WTC11 (cell line): ENCODE measurements at regions not wholly inside any gene's neighbourhood (a gene's known extent, or its start where the extent isn't known, plus 50 kb on each side); places are given as distances from the start of the nearest gene placed in this dataset.

Source experiments
- IRF2 ChIP-seq: sonication (generic); formaldehyde crosslinking; IDR thresholded peaks from 2 replicates; pipeline ENCODE4 v1.8.0; 2022; ENCODE audit warnings: low read depth, missing genetic modification reagents, borderline replicate concordance
- TF ChIP-seq, protein P1 (sequence below): fragments of 200-600 bp; IDR thresholded peaks from 2 replicates; pipeline ENCODE4 v1.8.0; 2022; ENCODE audit warnings: antibody characterized with exemption
- TF ChIP-seq, protein P2 (sequence below): sonication (generic); formaldehyde crosslinking; conservative IDR thresholded peaks from 2 replicates; pipeline ENCODE4 v1.8.1; 2022; ENCODE audit warnings: mild to moderate bottlenecking, missing genetic modification reagents
- TF ChIP-seq, protein P3 (sequence below): sonication (generic); formaldehyde crosslinking; IDR thresholded peaks from 2 replicates; pipeline ENCODE4 v1.8.1; 2023; ENCODE audit warnings: mild to moderate bottlenecking, missing genetic modification reagents, moderate library complexity
- TF ChIP-seq, protein P4 (sequence below): sonication (generic); formaldehyde crosslinking; IDR thresholded peaks from 2 replicates; pipeline ENCODE4 v1.8.1; 2023; ENCODE audit warnings: mild to moderate bottlenecking, moderate library complexity, missing genetic modification reagents
- TF ChIP-seq, protein P5 (sequence below): sonication (generic); formaldehyde crosslinking; IDR thresholded peaks from 2 replicates; pipeline ENCODE4 v1.8.0; 2022; ENCODE audit warnings: mild to moderate bottlenecking, missing genetic modification reagents

DNA sequence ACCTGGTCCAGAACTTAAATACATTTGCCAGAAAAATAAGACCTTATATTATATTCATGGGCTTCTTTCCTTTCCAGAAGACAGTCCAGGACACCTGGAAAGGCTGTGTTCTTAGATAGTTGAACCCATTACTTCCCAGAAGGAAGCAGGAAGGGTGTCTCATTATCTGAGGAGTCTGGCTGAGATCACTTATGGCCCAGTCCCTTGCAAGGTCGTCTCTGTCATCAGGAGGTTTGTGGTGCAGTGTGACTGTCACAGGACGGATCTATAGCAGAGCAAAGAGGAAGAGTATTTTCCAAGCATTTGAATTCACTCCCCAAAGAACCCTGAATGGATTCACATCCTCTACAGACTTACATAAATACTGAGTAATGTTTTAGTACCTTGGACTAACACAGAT is 270.7 kb upstream of the MTNR1B start:
- TF ChIP-seq, protein P1, sequence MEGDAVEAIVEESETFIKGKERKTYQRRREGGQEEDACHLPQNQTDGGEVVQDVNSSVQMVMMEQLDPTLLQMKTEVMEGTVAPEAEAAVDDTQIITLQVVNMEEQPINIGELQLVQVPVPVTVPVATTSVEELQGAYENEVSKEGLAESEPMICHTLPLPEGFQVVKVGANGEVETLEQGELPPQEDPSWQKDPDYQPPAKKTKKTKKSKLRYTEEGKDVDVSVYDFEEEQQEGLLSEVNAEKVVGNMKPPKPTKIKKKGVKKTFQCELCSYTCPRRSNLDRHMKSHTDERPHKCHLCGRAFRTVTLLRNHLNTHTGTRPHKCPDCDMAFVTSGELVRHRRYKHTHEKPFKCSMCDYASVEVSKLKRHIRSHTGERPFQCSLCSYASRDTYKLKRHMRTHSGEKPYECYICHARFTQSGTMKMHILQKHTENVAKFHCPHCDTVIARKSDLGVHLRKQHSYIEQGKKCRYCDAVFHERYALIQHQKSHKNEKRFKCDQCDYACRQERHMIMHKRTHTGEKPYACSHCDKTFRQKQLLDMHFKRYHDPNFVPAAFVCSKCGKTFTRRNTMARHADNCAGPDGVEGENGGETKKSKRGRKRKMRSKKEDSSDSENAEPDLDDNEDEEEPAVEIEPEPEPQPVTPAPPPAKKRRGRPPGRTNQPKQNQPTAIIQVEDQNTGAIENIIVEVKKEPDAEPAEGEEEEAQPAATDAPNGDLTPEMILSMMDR, result no peak
- TF ChIP-seq, protein P2, sequence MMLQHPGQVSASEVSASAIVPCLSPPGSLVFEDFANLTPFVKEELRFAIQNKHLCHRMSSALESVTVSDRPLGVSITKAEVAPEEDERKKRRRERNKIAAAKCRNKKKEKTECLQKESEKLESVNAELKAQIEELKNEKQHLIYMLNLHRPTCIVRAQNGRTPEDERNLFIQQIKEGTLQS (CRISPR knock-in tag), result no peak
- TF ChIP-seq, protein P3, sequence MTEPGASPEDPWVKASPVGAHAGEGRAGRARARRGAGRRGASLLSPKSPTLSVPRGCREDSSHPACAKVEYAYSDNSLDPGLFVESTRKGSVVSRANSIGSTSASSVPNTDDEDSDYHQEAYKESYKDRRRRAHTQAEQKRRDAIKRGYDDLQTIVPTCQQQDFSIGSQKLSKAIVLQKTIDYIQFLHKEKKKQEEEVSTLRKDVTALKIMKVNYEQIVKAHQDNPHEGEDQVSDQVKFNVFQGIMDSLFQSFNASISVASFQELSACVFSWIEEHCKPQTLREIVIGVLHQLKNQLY (CRISPR knock-in tag), result no peak
- no peak for TF ChIP-seq IRF2
- TF ChIP-seq, protein P4, sequence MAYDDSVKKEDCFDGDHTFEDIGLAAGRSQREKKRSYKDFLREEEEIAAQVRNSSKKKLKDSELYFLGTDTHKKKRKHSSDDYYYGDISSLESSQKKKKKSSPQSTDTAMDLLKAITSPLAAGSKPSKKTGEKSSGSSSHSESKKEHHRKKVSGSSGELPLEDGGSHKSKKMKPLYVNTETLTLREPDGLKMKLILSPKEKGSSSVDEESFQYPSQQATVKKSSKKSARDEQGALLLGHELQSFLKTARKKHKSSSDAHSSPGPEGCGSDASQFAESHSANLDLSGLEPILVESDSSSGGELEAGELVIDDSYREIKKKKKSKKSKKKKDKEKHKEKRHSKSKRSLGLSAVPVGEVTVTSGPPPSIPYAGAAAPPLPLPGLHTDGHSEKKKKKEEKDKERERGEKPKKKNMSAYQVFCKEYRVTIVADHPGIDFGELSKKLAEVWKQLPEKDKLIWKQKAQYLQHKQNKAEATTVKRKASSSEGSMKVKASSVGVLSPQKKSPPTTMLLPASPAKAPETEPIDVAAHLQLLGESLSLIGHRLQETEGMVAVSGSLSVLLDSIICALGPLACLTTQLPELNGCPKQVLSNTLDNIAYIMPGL, result no peak
- TF ChIP-seq, protein P5, sequence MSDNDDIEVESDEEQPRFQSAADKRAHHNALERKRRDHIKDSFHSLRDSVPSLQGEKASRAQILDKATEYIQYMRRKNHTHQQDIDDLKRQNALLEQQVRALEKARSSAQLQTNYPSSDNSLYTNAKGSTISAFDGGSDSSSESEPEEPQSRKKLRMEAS (CRISPR knock-in tag), result no peak
